Spinal cord (tissue), 9 donors: ENCODE measurements at regions not wholly inside any gene's neighbourhood (a gene's known extent, or its start where the extent isn't known, plus 50 kb on each side); places are given as distances from the start of the nearest gene placed in this dataset.

ENCODE experiments used
- DNase-seq, 6 donors: peaks; one replicate each; pipeline versions ENCODE4 v3.0.0 to v3.0.0-alpha.2; 2013 to 2015; ENCODE audit warnings: low spot score in 6 of 6, low read depth in 4 of 6
- H3K27ac ChIP-seq: one replicate; pipeline ENCODE4 v1.5.1; 2013; ENCODE audit warnings: low read depth, low read length, control low read depth
- H3K27me3 ChIP-seq: one replicate; pipeline ENCODE4 v1.6.1; 2013; ENCODE audit warnings: low read length; ENCODE audit not compliant: control insufficient read depth, insufficient read depth
- H3K36me3 ChIP-seq: one replicate; pipeline ENCODE4 v1.6.1; 2013; ENCODE audit warnings: low read length; ENCODE audit not compliant: control insufficient read depth, insufficient read depth
- H3K4me1 ChIP-seq: one replicate; pipeline ENCODE4 v1.6.1; 2013; ENCODE audit warnings: low read length; ENCODE audit not compliant: control insufficient read depth, insufficient read depth
- H3K4me3 ChIP-seq: one replicate; pipeline ENCODE4 v1.5.1; 2013; ENCODE audit warnings: low read depth, low read length, control low read depth
- H3K9me3 ChIP-seq: one replicate; pipeline ENCODE4 v1.6.1; 2013; ENCODE audit warnings: low read length; ENCODE audit not compliant: control insufficient read depth, insufficient read depth
- WGBS: methylation state at CpG from one replicate; pipeline ENCODE4 v1.1.5; 2013; ENCODE audit warnings: missing lambda C conversion rate; ENCODE audit not compliant: insufficient coverage; 5-methylcytosine and 5-hydroxymethylcytosine counted together
- donor health status: healthy.

GRCh38 chr7:26543340-26543739 is 251.7 kb downstream of the SNX10 start:
- no peak overlapping the region for H3K27ac ChIP-seq
- 80% methylated on average over 2 of the region's 10 CpGs for WGBS

GRCh38 chr7:26543951-26544350 is 252.3 kb downstream of the SNX10 start:
- H3K4me3 ChIP-seq: no peak overlapping the region
- WGBS: 58% methylated on average over 8 of the region's 11 CpGs
- no peak overlapping the region for H3K27ac ChIP-seq

More at GRCh38 chr7:26543340-26543739, 251.7 kb downstream of the SNX10 start:
- Histone ChIP-seq H3K4me1 (no peaks in the 10 kb centered on the region), H3K36me3 (no peaks in the 10 kb centered on the region), H3K27me3 (peaks cover 4% of the 10 kb centered on the region), H3K4me3 (no peak overlapping the region), H3K9me3 (no peaks in the 10 kb centered on the region)
- DNase-seq: peak in 2 of 6 donors; percentile 34 to 73

GRCh38 chr7:26546508-26547053 is 254.9 kb downstream of the SNX10 start:
- H3K27me3 ChIP-seq: peaks cover 3% of the 10 kb centered on the region
- H3K9me3 ChIP-seq: no peaks in the 10 kb centered on the region
- no peaks in the 10 kb centered on the region for H3K4me1 ChIP-seq
- DNase-seq: peak in 1 of 6 donors; percentile 81
- no peaks in the 10 kb centered on the region for H3K36me3 ChIP-seq
- no peak overlapping the region for H3K4me3 ChIP-seq
- H3K27ac ChIP-seq: no peak overlapping the region
- WGBS: 62% methylated on average over 13 of the region's 13 CpGs

More at GRCh38 chr7:26543951-26544350, 252.3 kb downstream of the SNX10 start:
- DNase-seq: peak in 2 of 6 donors; percentile 59 to 83
- Histone ChIP-seq H3K27me3 (peaks cover 4% of the 10 kb centered on the region), H3K4me1 (no peaks in the 10 kb centered on the region), H3K36me3 (no peaks in the 10 kb centered on the region), H3K9me3 (no peaks in the 10 kb centered on the region)

GRCh38 chr7:26547156-26547555 is 255.5 kb downstream of the SNX10 start:
- Histone ChIP-seq H3K27ac (no peak overlapping the region), H3K9me3 (no peaks in the 10 kb centered on the region), H3K4me1 (no peaks in the 10 kb centered on the region), H3K36me3 (no peaks in the 10 kb centered on the region), H3K27me3 (peaks cover 5% of the 10 kb centered on the region), H3K4me3 (no peak overlapping the region)
- 95% methylated on average over 2 of the region's 3 CpGs for WGBS
- DNase-seq: no peak

GRCh38 chr7:26549281-26549944 is 257.8 kb downstream of the SNX10 start:
- Histone ChIP-seq H3K9me3 (no peaks in the 10 kb centered on the region), H3K4me1 (no peaks in the 10 kb centered on the region), H3K4me3 (no peak overlapping the region), H3K36me3 (no peaks in the 10 kb centered on the region), H3K27me3 (peaks cover 6% of the 10 kb centered on the region), H3K27ac (no peak overlapping the region)
- 85% methylated on average over 8 of the region's 11 CpGs for WGBS
- no peak for DNase-seq

- H3K4me1 ChIP-seq: no peaks in the 10 kb centered on the region
- no peak overlapping the region for H3K4me3 ChIP-seq
- no peaks in the 10 kb centered on the region for H3K36me3 ChIP-seq
- WGBS: 72% methylated on average over 5 of the region's 5 CpGs
- H3K9me3 ChIP-seq: no peaks in the 10 kb centered on the region
- no peak overlapping the region for H3K27ac ChIP-seq
- DNase-seq: no peak
- H3K27me3 ChIP-seq: peaks cover 6% of the 10 kb centered on the region
Measured at GRCh38 chr7:26550492-26550891, 258.8 kb downstream of the SNX10 start.

- Histone ChIP-seq H3K9me3 (no peaks in the 10 kb centered on the region), H3K4me1 (peaks cover 6% of the 10 kb centered on the region), H3K36me3 (no peaks in the 10 kb centered on the region), H3K27me3 (peaks cover 6% of the 10 kb centered on the region), H3K4me3 (no peak overlapping the region), H3K27ac (no peak overlapping the region)
- 100% methylated on average over 1 of the region's 9 CpGs for WGBS
- DNase-seq: no peak
Measured at GRCh38 chr7:26551740-26552139, 260.1 kb downstream of the SNX10 start.

GRCh38 chr7:26553128-26553527 is 261.5 kb downstream of the SNX10 start:
- H3K4me1 ChIP-seq: peaks cover 6% of the 10 kb centered on the region
- H3K4me3 ChIP-seq: no peak overlapping the region
- no peaks in the 10 kb centered on the region for H3K36me3 ChIP-seq
- no peaks in the 10 kb centered on the region for H3K9me3 ChIP-seq
- no peak overlapping the region for H3K27ac ChIP-seq
- WGBS: no CpG with 5 or more reads among the region's 2 CpGs
- H3K27me3 ChIP-seq: peaks cover 6% of the 10 kb centered on the region
- no peak for DNase-seq

- WGBS: 68% methylated on average over 3 of the region's 3 CpGs
- no peak for DNase-seq
- peaks cover 6% of the 10 kb centered on the region for H3K27me3 ChIP-seq
- H3K4me1 ChIP-seq: peaks cover 6% of the 10 kb centered on the region
- no peaks in the 10 kb centered on the region for H3K9me3 ChIP-seq
- H3K27ac ChIP-seq: no peak overlapping the region
- no peaks in the 10 kb centered on the region for H3K36me3 ChIP-seq
- H3K4me3 ChIP-seq: no peak overlapping the region
Measured at GRCh38 chr7:26553582-26553981, 261.9 kb downstream of the SNX10 start.

- 71% methylated on average over 1 of the region's 3 CpGs for WGBS
- DNase-seq: no peak
- Histone ChIP-seq H3K27ac (no peak overlapping the region), H3K9me3 (no peaks in the 10 kb centered on the region), H3K4me3 (no peak overlapping the region), H3K27me3 (peaks cover 6% of the 10 kb centered on the region), H3K36me3 (no peaks in the 10 kb centered on the region), H3K4me1 (peaks cover 6% of the 10 kb centered on the region)
Measured at GRCh38 chr7:26554952-26555351, 263.3 kb downstream of the SNX10 start.
